ENCODE measurements at regions not wholly inside any gene's neighbourhood (a gene's known extent, or its start where the extent isn't known, plus 50 kb on each side); places are given as distances from the start of the nearest gene placed in this dataset.
"Not testable (repeated sequence)": the region's sequence is repeated elsewhere in the genome, so short reads cannot be mapped to it uniquely, and the experiment has no call there.

- not testable (repeated sequence) for H3K27me3 Mint-ChIP-seq (ENCODE audit: low read depth); H3K27ac Mint-ChIP-seq; H3K4me1 Mint-ChIP-seq (ENCODE audit: low read depth); H3K4me3 Mint-ChIP-seq; H3K36me3 Mint-ChIP-seq (ENCODE audit: low read depth); DNase-seq (ENCODE audit: low spot score)
- peaks cover 52% of the 10 kb centered on the region for H3K9me3 Mint-ChIP-seq
Observed at GRCh38 chr2:57276408-57276807, 770.2 kb upstream of the VRK2 start.

GRCh38 chr2:57278451-57278850 lies 768.2 kb upstream of the VRK2 start:
- H3K36me3 Mint-ChIP-seq (ENCODE audit: low read depth): no peaks in the 10 kb centered on the region
- H3K27me3 Mint-ChIP-seq (ENCODE audit: low read depth): no peaks in the 10 kb centered on the region
- H3K4me1 Mint-ChIP-seq (ENCODE audit: low read depth): no peaks in the 10 kb centered on the region
- peaks cover 62% of the 10 kb centered on the region for H3K9me3 Mint-ChIP-seq
- no peak for DNase-seq (ENCODE audit: low spot score)
- H3K27ac Mint-ChIP-seq: no peak overlapping the region
- H3K4me3 Mint-ChIP-seq: no peak overlapping the region

GRCh38 chr2:57291209-57291608 lies 755.4 kb upstream of the VRK2 start:
- H3K27me3 Mint-ChIP-seq (ENCODE audit: low read depth): no peaks in the 10 kb centered on the region
- H3K9me3 Mint-ChIP-seq: peaks cover 21% of the 10 kb centered on the region
- H3K36me3 Mint-ChIP-seq (ENCODE audit: low read depth): no peaks in the 10 kb centered on the region
- H3K27ac Mint-ChIP-seq: no peak overlapping the region
- H3K4me3 Mint-ChIP-seq: no peak overlapping the region
- no peaks in the 10 kb centered on the region for H3K4me1 Mint-ChIP-seq (ENCODE audit: low read depth)
- DNase-seq (ENCODE audit: low spot score): no peak

- no peaks in the 10 kb centered on the region for H3K27me3 Mint-ChIP-seq (ENCODE audit: low read depth)
- H3K9me3 Mint-ChIP-seq: peaks cover 20% of the 10 kb centered on the region
- H3K36me3 Mint-ChIP-seq (ENCODE audit: low read depth): no peaks in the 10 kb centered on the region
- H3K4me3 Mint-ChIP-seq: no peak overlapping the region
- no peaks in the 10 kb centered on the region for H3K4me1 Mint-ChIP-seq (ENCODE audit: low read depth)
- no peak for DNase-seq (ENCODE audit: low spot score)
- H3K27ac Mint-ChIP-seq: no peak overlapping the region
Observed at GRCh38 chr2:57296795-57297517, 749.6 kb upstream of the VRK2 start.

GRCh38 chr2:57313678-57314077 lies 732.9 kb upstream of the VRK2 start:
- no peak overlapping the region for H3K4me3 Mint-ChIP-seq
- H3K27ac Mint-ChIP-seq: no peak overlapping the region
- H3K4me1 Mint-ChIP-seq (ENCODE audit: low read depth): no peaks in the 10 kb centered on the region
- peaks cover 27% of the 10 kb centered on the region for H3K9me3 Mint-ChIP-seq
- no peaks in the 10 kb centered on the region for H3K36me3 Mint-ChIP-seq (ENCODE audit: low read depth)
- no peaks in the 10 kb centered on the region for H3K27me3 Mint-ChIP-seq (ENCODE audit: low read depth)
- DNase-seq (ENCODE audit: low spot score): no peak

- no peak for DNase-seq (ENCODE audit: low spot score)
- no peaks in the 10 kb centered on the region for H3K27me3 Mint-ChIP-seq (ENCODE audit: low read depth)
- no peak overlapping the region for H3K4me3 Mint-ChIP-seq
- no peaks in the 10 kb centered on the region for H3K4me1 Mint-ChIP-seq (ENCODE audit: low read depth)
- no peaks in the 10 kb centered on the region for H3K36me3 Mint-ChIP-seq (ENCODE audit: low read depth)
- no peak overlapping the region for H3K27ac Mint-ChIP-seq
- H3K9me3 Mint-ChIP-seq: peaks cover 33% of the 10 kb centered on the region
Observed at GRCh38 chr2:57314682-57315081, 731.9 kb upstream of the VRK2 start.

- no peaks in the 10 kb centered on the region for H3K27me3 Mint-ChIP-seq (ENCODE audit: low read depth)
- H3K9me3 Mint-ChIP-seq: peaks cover 9% of the 10 kb centered on the region
- no peaks in the 10 kb centered on the region for H3K4me1 Mint-ChIP-seq (ENCODE audit: low read depth)
- H3K36me3 Mint-ChIP-seq (ENCODE audit: low read depth): no peaks in the 10 kb centered on the region
- DNase-seq (ENCODE audit: low spot score): no peak
- no peak overlapping the region for H3K4me3 Mint-ChIP-seq
- no peak overlapping the region for H3K27ac Mint-ChIP-seq
Observed at GRCh38 chr2:57330447-57330846, 716.2 kb upstream of the VRK2 start.

- DNase-seq (ENCODE audit: low spot score): no peak
- Mint-ChIP-seq H3K27ac (no peak overlapping the region), H3K4me1 (ENCODE audit: low read depth) (no peaks in the 10 kb centered on the region), H3K4me3 (no peak overlapping the region), H3K36me3 (ENCODE audit: low read depth) (no peaks in the 10 kb centered on the region), H3K27me3 (ENCODE audit: low read depth) (no peaks in the 10 kb centered on the region), H3K9me3 (peaks cover 20% of the 10 kb centered on the region)
Observed at GRCh38 chr2:57333221-57333620, 713.4 kb upstream of the VRK2 start.

- Mint-ChIP-seq H3K9me3 (peaks cover 41% of the 10 kb centered on the region), H3K4me3 (no peak overlapping the region), H3K36me3 (ENCODE audit: low read depth) (no peaks in the 10 kb centered on the region), H3K27me3 (ENCODE audit: low read depth) (no peaks in the 10 kb centered on the region), H3K4me1 (ENCODE audit: low read depth) (no peaks in the 10 kb centered on the region), H3K27ac (no peak overlapping the region)
- no peak for DNase-seq (ENCODE audit: low spot score)
Observed at GRCh38 chr2:57343391-57344006, 703.1 kb upstream of the VRK2 start.

- peaks cover 29% of the 10 kb centered on the region for H3K9me3 Mint-ChIP-seq
- H3K4me3 Mint-ChIP-seq: no peak overlapping the region
- no peak for DNase-seq (ENCODE audit: low spot score)
- no peaks in the 10 kb centered on the region for H3K27me3 Mint-ChIP-seq (ENCODE audit: low read depth)
- no peaks in the 10 kb centered on the region for H3K4me1 Mint-ChIP-seq (ENCODE audit: low read depth)
- H3K36me3 Mint-ChIP-seq (ENCODE audit: low read depth): no peaks in the 10 kb centered on the region
- no peak overlapping the region for H3K27ac Mint-ChIP-seq
Observed at GRCh38 chr2:57368190-57368589, 678.4 kb upstream of the VRK2 start.

- Mint-ChIP-seq H3K27ac (no peak overlapping the region), H3K36me3 (ENCODE audit: low read depth) (no peaks in the 10 kb centered on the region), H3K4me3 (no peak overlapping the region), H3K9me3 (peaks cover 31% of the 10 kb centered on the region), H3K27me3 (ENCODE audit: low read depth) (no peaks in the 10 kb centered on the region), H3K4me1 (ENCODE audit: low read depth) (no peaks in the 10 kb centered on the region)
- no peak for DNase-seq (ENCODE audit: low spot score)
Observed at GRCh38 chr2:57370882-57371585, 675.6 kb upstream of the VRK2 start.

GRCh38 chr2:57372237-57372984 lies 674.2 kb upstream of the VRK2 start:
- Mint-ChIP-seq H3K27ac (no peak overlapping the region), H3K36me3 (ENCODE audit: low read depth) (no peaks in the 10 kb centered on the region), H3K4me3 (no peak overlapping the region), H3K27me3 (ENCODE audit: low read depth) (no peaks in the 10 kb centered on the region), H3K4me1 (ENCODE audit: low read depth) (no peaks in the 10 kb centered on the region), H3K9me3 (peaks cover 31% of the 10 kb centered on the region)
- DNase-seq (ENCODE audit: low spot score): no peak

GRCh38 chr2:57373530-57373929 lies 673.1 kb upstream of the VRK2 start:
- H3K27me3 Mint-ChIP-seq (ENCODE audit: low read depth): no peaks in the 10 kb centered on the region
- H3K4me3 Mint-ChIP-seq: no peak overlapping the region
- H3K4me1 Mint-ChIP-seq (ENCODE audit: low read depth): no peaks in the 10 kb centered on the region
- H3K36me3 Mint-ChIP-seq (ENCODE audit: low read depth): no peaks in the 10 kb centered on the region
- no peak overlapping the region for H3K27ac Mint-ChIP-seq
- peaks cover 22% of the 10 kb centered on the region for H3K9me3 Mint-ChIP-seq
- DNase-seq (ENCODE audit: low spot score): no peak

- Mint-ChIP-seq H3K9me3 (peaks cover 13% of the 10 kb centered on the region), H3K27ac (no peak overlapping the region), H3K4me3 (no peak overlapping the region), H3K27me3 (ENCODE audit: low read depth) (no peaks in the 10 kb centered on the region), H3K36me3 (ENCODE audit: low read depth) (no peaks in the 10 kb centered on the region), H3K4me1 (ENCODE audit: low read depth) (no peaks in the 10 kb centered on the region)
- no peak for DNase-seq (ENCODE audit: low spot score)
Observed at GRCh38 chr2:57376985-57377384, 669.6 kb upstream of the VRK2 start.

Data from T-helper 2 cell treated with Interferon-gamma antibody and Interleukin-4, amounts not matched to agents 5 μg/mL and 100 μg/mL, for 36 hours (primary cell).